ENCODE measurements at regions not wholly inside any gene's neighbourhood (a gene's known extent, or its start where the extent isn't known, plus 50 kb on each side); places are given as distances from the start of the nearest gene placed in this dataset.

DNA sequence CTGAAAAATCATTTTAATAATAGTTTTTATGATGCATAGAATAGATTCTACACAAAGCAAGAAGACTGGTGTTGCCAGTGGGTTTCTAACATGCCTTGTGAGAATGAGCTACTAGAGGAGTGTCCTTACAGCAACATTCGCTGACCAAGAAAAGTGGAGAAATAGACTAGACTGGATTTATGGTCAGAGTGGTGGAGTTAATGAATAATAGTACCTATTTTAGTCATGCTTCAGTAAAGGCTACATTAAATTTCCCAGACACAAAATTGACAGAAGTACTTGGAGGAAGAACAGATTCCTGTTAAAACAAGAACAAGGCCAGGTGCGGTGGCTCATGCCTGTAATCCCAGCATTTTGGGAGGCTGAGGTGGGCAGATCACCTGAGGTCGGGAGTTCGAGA is 539.2 kb downstream of the ETS1 start (continued):
- TF ChIP-seq, protein P1, sequence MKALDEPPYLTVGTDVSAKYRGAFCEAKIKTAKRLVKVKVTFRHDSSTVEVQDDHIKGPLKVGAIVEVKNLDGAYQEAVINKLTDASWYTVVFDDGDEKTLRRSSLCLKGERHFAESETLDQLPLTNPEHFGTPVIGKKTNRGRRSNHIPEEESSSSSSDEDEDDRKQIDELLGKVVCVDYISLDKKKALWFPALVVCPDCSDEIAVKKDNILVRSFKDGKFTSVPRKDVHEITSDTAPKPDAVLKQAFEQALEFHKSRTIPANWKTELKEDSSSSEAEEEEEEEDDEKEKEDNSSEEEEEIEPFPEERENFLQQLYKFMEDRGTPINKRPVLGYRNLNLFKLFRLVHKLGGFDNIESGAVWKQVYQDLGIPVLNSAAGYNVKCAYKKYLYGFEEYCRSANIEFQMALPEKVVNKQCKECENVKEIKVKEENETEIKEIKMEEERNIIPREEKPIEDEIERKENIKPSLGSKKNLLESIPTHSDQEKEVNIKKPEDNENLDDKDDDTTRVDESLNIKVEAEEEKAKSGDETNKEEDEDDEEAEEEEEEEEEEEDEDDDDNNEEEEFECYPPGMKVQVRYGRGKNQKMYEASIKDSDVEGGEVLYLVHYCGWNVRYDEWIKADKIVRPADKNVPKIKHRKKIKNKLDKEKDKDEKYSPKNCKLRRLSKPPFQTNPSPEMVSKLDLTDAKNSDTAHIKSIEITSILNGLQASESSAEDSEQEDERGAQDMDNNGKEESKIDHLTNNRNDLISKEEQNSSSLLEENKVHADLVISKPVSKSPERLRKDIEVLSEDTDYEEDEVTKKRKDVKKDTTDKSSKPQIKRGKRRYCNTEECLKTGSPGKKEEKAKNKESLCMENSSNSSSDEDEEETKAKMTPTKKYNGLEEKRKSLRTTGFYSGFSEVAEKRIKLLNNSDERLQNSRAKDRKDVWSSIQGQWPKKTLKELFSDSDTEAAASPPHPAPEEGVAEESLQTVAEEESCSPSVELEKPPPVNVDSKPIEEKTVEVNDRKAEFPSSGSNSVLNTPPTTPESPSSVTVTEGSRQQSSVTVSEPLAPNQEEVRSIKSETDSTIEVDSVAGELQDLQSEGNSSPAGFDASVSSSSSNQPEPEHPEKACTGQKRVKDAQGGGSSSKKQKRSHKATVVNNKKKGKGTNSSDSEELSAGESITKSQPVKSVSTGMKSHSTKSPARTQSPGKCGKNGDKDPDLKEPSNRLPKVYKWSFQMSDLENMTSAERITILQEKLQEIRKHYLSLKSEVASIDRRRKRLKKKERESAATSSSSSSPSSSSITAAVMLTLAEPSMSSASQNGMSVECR (CRISPR knock-in tag; IDR thresholded peaks at IDR 0.05; ENCODE audit: borderline replicate concordance), result no peak
- TF ChIP-seq GRHL2 (CRISPR knock-in tag; IDR thresholded peaks at IDR 0.05; ENCODE audit: insufficient replicate concordance, severe bottlenecking), result no peak
- no peak for TF ChIP-seq ATF6 (CRISPR knock-in tag; IDR thresholded peaks at IDR 0.05)
- no peak for TF ChIP-seq ETV6 (CRISPR knock-in tag; IDR thresholded peaks at IDR 0.05)
- no peak for TF ChIP-seq NR2C2 (CRISPR knock-in tag; IDR thresholded peaks at IDR 0.05)
- no peak for TF ChIP-seq STAT6 (CRISPR knock-in tag; conservative IDR thresholded peaks at IDR 0.05; ENCODE audit: low read depth)

DNA sequence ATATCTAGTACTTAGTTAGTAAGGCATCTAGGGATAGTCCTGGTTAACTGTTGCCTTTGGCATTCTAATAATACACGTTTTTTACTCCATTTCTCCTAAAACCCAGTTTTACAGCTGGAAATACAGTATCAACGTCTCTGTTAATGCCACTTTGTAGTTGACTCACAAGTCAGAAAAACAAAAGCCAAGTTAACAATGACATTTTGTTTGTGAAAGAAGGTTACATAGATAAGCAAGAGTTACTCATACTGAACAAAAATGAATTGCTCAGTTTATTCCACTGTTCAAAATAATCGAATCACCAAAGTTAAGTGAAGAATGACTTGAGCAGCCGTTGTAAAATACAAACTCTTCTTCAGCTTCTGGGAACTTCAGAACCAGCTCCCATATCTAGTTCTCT is 540.3 kb downstream of the ETS1 start:
- DNase-seq (ENCODE audit: low spot score) (no peak), ATAC-seq (no peak)
- no peak overlapping the region for H3K27ac Mint-ChIP-seq
- no peaks in the 10 kb centered on the region for H3K36me3 Mint-ChIP-seq
- ChIA-PET POLR2A (no interaction called here), CTCF (no interaction called here)
- H3K4me1 Mint-ChIP-seq, result peaks cover 9% of the 10 kb centered on the region
- H3K4me3 Mint-ChIP-seq, result no peak overlapping the region
- H3K27me3 Mint-ChIP-seq (ENCODE audit: low read depth), result no peaks in the 10 kb centered on the region
- H3K9me3 Mint-ChIP-seq, result no peaks in the 10 kb centered on the region
- TF ChIP-seq, protein P2, sequence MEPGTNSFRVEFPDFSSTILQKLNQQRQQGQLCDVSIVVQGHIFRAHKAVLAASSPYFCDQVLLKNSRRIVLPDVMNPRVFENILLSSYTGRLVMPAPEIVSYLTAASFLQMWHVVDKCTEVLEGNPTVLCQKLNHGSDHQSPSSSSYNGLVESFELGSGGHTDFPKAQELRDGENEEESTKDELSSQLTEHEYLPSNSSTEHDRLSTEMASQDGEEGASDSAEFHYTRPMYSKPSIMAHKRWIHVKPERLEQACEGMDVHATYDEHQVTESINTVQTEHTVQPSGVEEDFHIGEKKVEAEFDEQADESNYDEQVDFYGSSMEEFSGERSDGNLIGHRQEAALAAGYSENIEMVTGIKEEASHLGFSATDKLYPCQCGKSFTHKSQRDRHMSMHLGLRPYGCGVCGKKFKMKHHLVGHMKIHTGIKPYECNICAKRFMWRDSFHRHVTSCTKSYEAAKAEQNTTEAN (CRISPR knock-in tag; IDR thresholded peaks at IDR 0.05), result no peak
- TF ChIP-seq, protein P3, sequence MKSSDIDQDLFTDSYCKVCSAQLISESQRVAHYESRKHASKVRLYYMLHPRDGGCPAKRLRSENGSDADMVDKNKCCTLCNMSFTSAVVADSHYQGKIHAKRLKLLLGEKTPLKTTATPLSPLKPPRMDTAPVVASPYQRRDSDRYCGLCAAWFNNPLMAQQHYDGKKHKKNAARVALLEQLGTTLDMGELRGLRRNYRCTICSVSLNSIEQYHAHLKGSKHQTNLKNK (CRISPR knock-in tag; IDR thresholded peaks at IDR 0.05), result no peak
- TF ChIP-seq FOXK1 (CRISPR knock-in tag; IDR thresholded peaks at IDR 0.05) (no peak), GABPB1 (CRISPR knock-in tag; IDR thresholded peaks at IDR 0.05) (no peak), NFATC4 (CRISPR knock-in tag; IDR thresholded peaks at IDR 0.05) (no peak), USF1 (CRISPR knock-in tag; IDR thresholded peaks at IDR 0.05) (no peak), TEAD4 (CRISPR knock-in tag; IDR thresholded peaks at IDR 0.05) (no peak), FOXJ3 (CRISPR knock-in tag; IDR thresholded peaks at IDR 0.05; ENCODE audit: borderline replicate concordance) (no peak)
- TF ChIP-seq, protein P4, sequence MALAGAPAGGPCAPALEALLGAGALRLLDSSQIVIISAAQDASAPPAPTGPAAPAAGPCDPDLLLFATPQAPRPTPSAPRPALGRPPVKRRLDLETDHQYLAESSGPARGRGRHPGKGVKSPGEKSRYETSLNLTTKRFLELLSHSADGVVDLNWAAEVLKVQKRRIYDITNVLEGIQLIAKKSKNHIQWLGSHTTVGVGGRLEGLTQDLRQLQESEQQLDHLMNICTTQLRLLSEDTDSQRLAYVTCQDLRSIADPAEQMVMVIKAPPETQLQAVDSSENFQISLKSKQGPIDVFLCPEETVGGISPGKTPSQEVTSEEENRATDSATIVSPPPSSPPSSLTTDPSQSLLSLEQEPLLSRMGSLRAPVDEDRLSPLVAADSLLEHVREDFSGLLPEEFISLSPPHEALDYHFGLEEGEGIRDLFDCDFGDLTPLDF (CRISPR knock-in tag; IDR thresholded peaks at IDR 0.05), result no peak
- TF ChIP-seq, protein P5, sequence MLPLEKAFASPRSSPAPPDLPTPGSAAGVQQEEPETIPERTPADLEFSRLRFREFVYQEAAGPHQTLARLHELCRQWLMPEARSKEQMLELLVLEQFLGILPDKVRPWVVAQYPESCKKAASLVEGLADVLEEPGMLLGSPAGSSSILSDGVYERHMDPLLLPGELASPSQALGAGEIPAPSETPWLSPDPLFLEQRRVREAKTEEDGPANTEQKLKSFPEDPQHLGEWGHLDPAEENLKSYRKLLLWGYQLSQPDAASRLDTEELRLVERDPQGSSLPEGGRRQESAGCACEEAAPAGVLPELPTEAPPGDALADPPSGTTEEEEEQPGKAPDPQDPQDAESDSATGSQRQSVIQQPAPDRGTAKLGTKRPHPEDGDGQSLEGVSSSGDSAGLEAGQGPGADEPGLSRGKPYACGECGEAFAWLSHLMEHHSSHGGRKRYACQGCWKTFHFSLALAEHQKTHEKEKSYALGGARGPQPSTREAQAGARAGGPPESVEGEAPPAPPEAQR (CRISPR knock-in tag; IDR thresholded peaks at IDR 0.05), result no peak
- TF ChIP-seq, protein P6, sequence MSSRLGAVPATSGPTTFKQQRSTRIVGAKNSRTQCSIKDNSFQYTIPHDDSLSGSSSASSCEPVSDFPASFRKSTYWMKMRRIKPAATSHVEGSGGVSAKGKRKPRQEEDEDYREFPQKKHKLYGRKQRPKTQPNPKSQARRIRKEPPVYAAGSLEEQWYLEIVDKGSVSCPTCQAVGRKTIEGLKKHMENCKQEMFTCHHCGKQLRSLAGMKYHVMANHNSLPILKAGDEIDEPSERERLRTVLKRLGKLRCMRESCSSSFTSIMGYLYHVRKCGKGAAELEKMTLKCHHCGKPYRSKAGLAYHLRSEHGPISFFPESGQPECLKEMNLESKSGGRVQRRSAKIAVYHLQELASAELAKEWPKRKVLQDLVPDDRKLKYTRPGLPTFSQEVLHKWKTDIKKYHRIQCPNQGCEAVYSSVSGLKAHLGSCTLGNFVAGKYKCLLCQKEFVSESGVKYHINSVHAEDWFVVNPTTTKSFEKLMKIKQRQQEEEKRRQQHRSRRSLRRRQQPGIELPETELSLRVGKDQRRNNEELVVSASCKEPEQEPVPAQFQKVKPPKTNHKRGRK (CRISPR knock-in tag; IDR thresholded peaks at IDR 0.05; ENCODE audit: borderline replicate concordance), result no peak

Data from WTC11 (cell line).